Vagina (tissue), 2 donors: ENCODE measurements at regions not wholly inside any gene's neighbourhood (a gene's known extent, or its start where the extent isn't known, plus 50 kb on each side); places are given as distances from the start of the nearest gene placed in this dataset.
A peak's percentile ranks its signal among the peaks of the same experiment; 100 is the strongest.

Source experiments
- CTCF ChIP-seq, 3 experiments: fragments of 450-650 bp in 2 of 3; fragments of 200-600 bp in 1 of 3; sonication (generic) in 1 of 3; IDR thresholded peaks; one replicate each; pipeline ENCODE4 v1.5.1; 2017 to 2019; ENCODE audit warnings: antibody characterized with exemption in 3 of 3, mild to moderate bottlenecking in 2 of 3, moderate library complexity in 2 of 3
- POLR2A ChIP-seq, 2 donors: fragments of 450-650 bp; IDR thresholded peaks; one replicate each; pipeline ENCODE4 v1.6.1; 2017; ENCODE audit warnings: antibody characterized with exemption in 2 of 2, mild to moderate bottlenecking in 2 of 2, moderate library complexity in 2 of 2
- POLR2AphosphoS5 ChIP-seq, 2 donors: sonication (generic); formaldehyde crosslinking; IDR thresholded peaks; one replicate each; pipeline ENCODE4 v1.9.0; 2017; ENCODE audit warnings: antibody characterized with exemption in 2 of 2, mild to moderate bottlenecking in 2 of 2, low read depth in 1 of 2; ENCODE audit not compliant: insufficient read depth in 1 of 2

- peak in 2 of 3 experiments; percentile 22 to 69 for TF ChIP-seq CTCF (IDR thresholded peaks at IDR 0.05)
- no peak for TF ChIP-seq POLR2A (IDR thresholded peaks at IDR 0.05)
- TF ChIP-seq POLR2AphosphoS5 (IDR thresholded peaks at IDR 0.05; ENCODE audit: insufficient read depth in 1 of 2, low read depth in 1 of 2), result no peak
Observed at GRCh38 chr21:35840197-35840799, 220.0 kb downstream of the SETD4 start.
